ENCODE measurements at regions not wholly inside any gene's neighbourhood (a gene's known extent, or its start where the extent isn't known, plus 50 kb on each side); places are given as distances from the start of the nearest gene placed in this dataset.

GRCh38 chr12:42010715-42011114 is 134.0 kb downstream of the GXYLT1 start:
- H3K27me3 ChIP-seq (replicated peaks; ENCODE audit: insufficient read depth) = no peaks in the 10 kb centered on the region
- 86% methylated on average over 3 of the region's 3 CpGs for WGBS
- no peak overlapping the region for H3K4me3 ChIP-seq
- H3K9me3 ChIP-seq = no peaks in the 10 kb centered on the region
- no peaks in the 10 kb centered on the region for H3K36me3 ChIP-seq
- intact Hi-C loops (cut with DNase I) = no loop called here
- H3K4me1 ChIP-seq (replicated peaks) = no peaks in the 10 kb centered on the region
- H3K27ac ChIP-seq = no peak overlapping the region
- no peak for DNase-seq (ENCODE audit: low spot score)
- TF ChIP-seq CTCF (IDR thresholded peaks at IDR 0.05) = no peak
- no peak for TF ChIP-seq POLR2AphosphoS5 (IDR thresholded peaks at IDR 0.05)
- TF ChIP-seq POLR2A (IDR thresholded peaks at IDR 0.05) = no peak

- no peak overlapping the region for H3K27ac ChIP-seq
- TF ChIP-seq POLR2A (IDR thresholded peaks at IDR 0.05) (no peak), CTCF (IDR thresholded peaks at IDR 0.05) (no peak), POLR2AphosphoS5 (IDR thresholded peaks at IDR 0.05) (no peak)
- 90% methylated on average over 1 of the region's 1 CpG for WGBS
These were observed 134.4 kb downstream of the GXYLT1 start for GRCh38 chr12:42010257-42010656.

GRCh38 chr12:42008996-42009395 is 135.7 kb downstream of the GXYLT1 start:
- no peak for DNase-seq (ENCODE audit: low spot score)
- Histone ChIP-seq H3K27me3 (replicated peaks; ENCODE audit: insufficient read depth) (no peaks in the 10 kb centered on the region), H3K27ac (no peak overlapping the region), H3K4me3 (no peak overlapping the region), H3K9me3 (no peaks in the 10 kb centered on the region), H3K36me3 (no peaks in the 10 kb centered on the region), H3K4me1 (replicated peaks) (no peaks in the 10 kb centered on the region)
- TF ChIP-seq POLR2AphosphoS5 (IDR thresholded peaks at IDR 0.05) (no peak), CTCF (IDR thresholded peaks at IDR 0.05) (no peak), POLR2A (IDR thresholded peaks at IDR 0.05) (no peak)
- WGBS = 83% methylated on average over 5 of the region's 5 CpGs
- intact Hi-C loops (cut with DNase I) = no loop called here

More at GRCh38 chr12:42010257-42010656, 134.4 kb downstream of the GXYLT1 start:
- no peaks in the 10 kb centered on the region for H3K9me3 ChIP-seq
- no peaks in the 10 kb centered on the region for H3K27me3 ChIP-seq (replicated peaks; ENCODE audit: insufficient read depth)
- no peaks in the 10 kb centered on the region for H3K36me3 ChIP-seq
- no peak for DNase-seq (ENCODE audit: low spot score)
- intact Hi-C loops (cut with DNase I) = no loop called here
- H3K4me3 ChIP-seq = no peak overlapping the region
- no peaks in the 10 kb centered on the region for H3K4me1 ChIP-seq (replicated peaks)

- no peaks in the 10 kb centered on the region for H3K4me1 ChIP-seq (replicated peaks)
- no peak overlapping the region for H3K27ac ChIP-seq
- H3K27me3 ChIP-seq (replicated peaks; ENCODE audit: insufficient read depth) = no peaks in the 10 kb centered on the region
- H3K9me3 ChIP-seq = no peaks in the 10 kb centered on the region
- H3K36me3 ChIP-seq = no peaks in the 10 kb centered on the region
- no peak for DNase-seq (ENCODE audit: low spot score)
- H3K4me3 ChIP-seq = no peak overlapping the region
- intact Hi-C loops (cut with DNase I) = no loop called here
- TF ChIP-seq CTCF (IDR thresholded peaks at IDR 0.05) (no peak), POLR2A (IDR thresholded peaks at IDR 0.05) (no peak)
- 95% methylated on average over 1 of the region's 1 CpG for WGBS
These were observed 141.6 kb downstream of the GXYLT1 start for GRCh38 chr12:42003031-42003430.

GRCh38 chr12:42002563-42002962 is 142.1 kb downstream of the GXYLT1 start:
- Histone ChIP-seq H3K27me3 (replicated peaks; ENCODE audit: insufficient read depth) (no peaks in the 10 kb centered on the region), H3K36me3 (no peaks in the 10 kb centered on the region), H3K9me3 (no peaks in the 10 kb centered on the region), H3K4me3 (no peak overlapping the region), H3K27ac (no peak overlapping the region), H3K4me1 (replicated peaks) (no peaks in the 10 kb centered on the region)
- WGBS = 94% methylated on average over 1 of the region's 1 CpG
- TF ChIP-seq CTCF (IDR thresholded peaks at IDR 0.05) (no peak), POLR2A (IDR thresholded peaks at IDR 0.05) (no peak), POLR2AphosphoS5 (IDR thresholded peaks at IDR 0.05) (no peak)
- intact Hi-C loops (cut with DNase I) = no loop called here
- no peak for DNase-seq (ENCODE audit: low spot score)
